HCT116 (cell line): ENCODE measurements at regions not wholly inside any gene's neighbourhood (a gene's known extent, or its start where the extent isn't known, plus 50 kb on each side); places are given as distances from the start of the nearest gene placed in this dataset.

Experiments
- ATAC-seq: fragments of 200-7000 bp; cut with Tn5 transposase; 2 replicates; pipeline ENCODE4 v1.9.1; 2020; ENCODE audit warnings: mild to moderate bottlenecking, moderate library complexity
- BruUV-seq: library from RNA; stranded (reverse); fragments of 400-500 nt; replicated peaks from 2 replicates; lab custom pipeline; 2021; lab: Mats Ljungman, UMichigan
- CTCF ChIA-PET: fragments of 300-600 bp; sonication (Branson Sonifier 250); formaldehyde crosslinking; loops from one replicate; lab custom pipeline; 2021; ENCODE audit warnings: antibody characterized with exemption; lab: Charles Lee
- POLR2A ChIA-PET: fragments of 300-600, 350-600 bp; sonication (Branson Sonifier 250); formaldehyde crosslinking; loops from one replicate; lab custom pipeline; 2021; ENCODE audit warnings: antibody characterized with exemption; lab: Charles Lee
- RAD21 ChIA-PET, 2 experiments: fragments of 300-600 bp; sonication (Branson Sonifier 250); formaldehyde crosslinking; loops; one replicate each; lab custom pipeline; 2023; ENCODE audit warnings: low total read pairs in 2 of 2; ENCODE audit not compliant: uncharacterized antibody in 2 of 2, unreplicated experiment in 2 of 2, low non-redundant PET in 1 of 2; lab: Charles Lee
- DNase-seq: peaks from one replicate; pipeline ENCODE4 v3.0.0-alpha.2; 2010; ENCODE audit warnings: low read depth, low spot score
- H2AFZ ChIP-seq: fragments of 200-600 bp; shearing (Covaris generic), sonication (generic); 2 replicates; pipeline ENCODE4 v1.6.1; 2017; ENCODE audit warnings: low read depth, mixed run types, mixed read lengths, antibody characterized with exemption, low read length; ENCODE audit not compliant: poor library complexity, severe bottlenecking
- H3K27ac ChIP-seq: 2 replicates; pipeline ENCODE4 v1.5.1; 2012; ENCODE audit warnings: low read depth, low read length
- H3K27me3 ChIP-seq: fragments of 200-600 bp; sonication (generic); 2 replicates; pipeline ENCODE4 v1.6.1; 2016; ENCODE audit warnings: mixed run types, low read length, mixed read lengths; ENCODE audit not compliant: insufficient read depth
- H3K36me3 ChIP-seq, 2 experiments: fragments of 200-500 bp in 1 of 2; fragments of 200-600 bp in 1 of 2; sonication (Bioruptor generic) in 1 of 2; sonication (generic) in 1 of 2; 2 replicates each; pipeline versions ENCODE4 v1.5.1 to v1.6.1; 2014 to 2016; ENCODE audit warnings: low read length in 2 of 2, inconsistent platforms in 1 of 2, mixed read lengths in 1 of 2, mixed run types in 1 of 2; ENCODE audit not compliant: insufficient read depth in 2 of 2, control insufficient read depth in 1 of 2
- H3K4me1 ChIP-seq, 2 experiments: fragments of 200-600 bp in 1 of 2; sonication (generic) in 1 of 2; 2 replicates each; pipeline versions ENCODE4 v1.5.1 to v1.6.1; 2012 to 2017; ENCODE audit warnings: low read length in 2 of 2, inconsistent platforms in 1 of 2, mild to moderate bottlenecking in 1 of 2, mixed read lengths in 1 of 2, mixed run types in 1 of 2, moderate library complexity in 1 of 2; ENCODE audit not compliant: insufficient read depth in 2 of 2, control insufficient read depth in 1 of 2
- H3K4me2 ChIP-seq: fragments of 200-600 bp; sonication (generic); 2 replicates; pipeline ENCODE4 v1.6.1; 2017; ENCODE audit warnings: mixed run types, low read length, mixed read lengths
- H3K4me3 ChIP-seq, 2 experiments: fragments of 200-600 bp in 1 of 2; sonication (generic) in 1 of 2; replicated peaks in 1 of 2; 2 replicates each; pipeline ENCODE4 v1.5.1; 2011 to 2016; ENCODE audit warnings: low read length in 2 of 2, control low read depth in 1 of 2, low read depth in 1 of 2, mild to moderate bottlenecking in 1 of 2, mixed read lengths in 1 of 2, mixed run types in 1 of 2
- H3K79me2 ChIP-seq: fragments of 200-600 bp; sonication (generic); 2 replicates; pipeline ENCODE4 v1.6.1; 2017; ENCODE audit warnings: mild to moderate bottlenecking, mixed run types, low read length, moderate library complexity, mixed read lengths; ENCODE audit not compliant: insufficient read depth
- H3K9ac ChIP-seq: fragments of 200-600 bp; sonication (generic); 2 replicates; pipeline ENCODE4 v1.6.1; 2016; ENCODE audit warnings: low read length, mixed read lengths
- H3K9me2 ChIP-seq: fragments of 200-600 bp; sonication (generic), shearing (Covaris generic); 2 replicates; pipeline ENCODE4 v1.6.1; 2017; ENCODE audit warnings: mixed run types, mild to moderate bottlenecking, moderate library complexity; ENCODE audit not compliant: insufficient read depth
- H3K9me3 ChIP-seq, 2 experiments: fragments of 200-500 bp in 1 of 2; fragments of 200-600 bp in 1 of 2; sonication (Bioruptor generic) in 1 of 2; sonication (generic) in 1 of 2; 2 replicates each; pipeline ENCODE4 v1.6.1; 2014 to 2017; ENCODE audit warnings: low read length in 2 of 2, mixed read lengths in 2 of 2, inconsistent platforms in 1 of 2, low read depth in 1 of 2, mild to moderate bottlenecking in 1 of 2, mixed run types in 1 of 2, moderate library complexity in 1 of 2; ENCODE audit not compliant: control insufficient read depth in 1 of 2, insufficient read depth in 1 of 2
- H4K20me1 ChIP-seq: fragments of 200-600 bp; sonication (generic), shearing (Covaris generic); 2 replicates; pipeline ENCODE4 v1.6.1; 2017; ENCODE audit warnings: mixed run types, mild to moderate bottlenecking, moderate library complexity; ENCODE audit not compliant: insufficient read depth
- CBX3 ChIP-seq: IDR thresholded peaks from 2 replicates; pipeline ENCODE4 v1.6.1; 2012; ENCODE audit warnings: low read depth
- EGR1 ChIP-seq: IDR thresholded peaks from 2 replicates; pipeline ENCODE4 v1.6.1; 2012; ENCODE audit warnings: low read depth
- ELF1 ChIP-seq: IDR thresholded peaks from 2 replicates; pipeline ENCODE4 v1.6.1; 2012; ENCODE audit warnings: low read depth, borderline replicate concordance
- EZH2 ChIP-seq: fragments of 200-600 bp; sonication (generic); IDR thresholded peaks from 2 replicates; pipeline ENCODE4 v1.6.1; 2017; ENCODE audit warnings: antibody characterized with exemption, mixed run types
- EZH2phosphoT487 ChIP-seq: fragments of 200-600 bp; IDR thresholded peaks from 2 replicates; pipeline ENCODE4 v1.6.1; 2018; ENCODE audit warnings: antibody characterized with exemption, borderline replicate concordance
- JUND ChIP-seq: IDR thresholded peaks from 2 replicates; pipeline ENCODE4 v1.6.1; 2012
- POLR2A ChIP-seq: IDR thresholded peaks from 2 replicates; pipeline ENCODE4 v1.7.0; 2011; ENCODE audit warnings: borderline replicate concordance; ENCODE audit not compliant: insufficient read depth, insufficient read length; ENCODE audit errors: extremely low read depth
- POLR2AphosphoS5 ChIP-seq: IDR thresholded peaks from 2 replicates; pipeline ENCODE4 v1.6.1; 2011; ENCODE audit warnings: mild to moderate bottlenecking, low read depth, low read length, moderate library complexity
- RAD21 ChIP-seq: IDR thresholded peaks from 2 replicates; pipeline ENCODE4 v1.6.1; 2012; ENCODE audit warnings: low read depth, mild to moderate bottlenecking
- SIN3A ChIP-seq: IDR thresholded peaks from 2 replicates; pipeline ENCODE4 v1.6.1; 2012; ENCODE audit warnings: low read depth
- SP1 ChIP-seq: IDR thresholded peaks from 2 replicates; pipeline ENCODE4 v1.6.1; 2012; ENCODE audit warnings: low read depth
- SRF ChIP-seq: IDR thresholded peaks from 2 replicates; pipeline ENCODE4 v1.6.1; 2012; ENCODE audit warnings: low read depth
- TCF7L2 ChIP-seq: IDR thresholded peaks from 2 replicates; pipeline ENCODE4 v1.7.0; 2011; ENCODE audit warnings: borderline replicate concordance, inconsistent platforms; ENCODE audit not compliant: insufficient read depth, insufficient read length; ENCODE audit errors: extremely low read depth
- YY1 ChIP-seq: IDR thresholded peaks from 2 replicates; pipeline ENCODE4 v1.6.1; 2011; ENCODE audit warnings: low read length, low read depth, moderate library complexity, mild to moderate bottlenecking; ENCODE audit not compliant: insufficient replicate concordance; ENCODE audit errors: extremely low read depth
- ZFX ChIP-seq: fragments of 450-650 bp; IDR thresholded peaks from 2 replicates; pipeline ENCODE4 v1.6.1; 2017
- ZNF274 ChIP-seq: fragments of 200-500 bp; sonication (Bioruptor generic); IDR thresholded peaks from 2 replicates; pipeline ENCODE4 v1.6.1; 2014; ENCODE audit warnings: mild to moderate bottlenecking, low read depth, low read length, inconsistent platforms
- intact Hi-C: fragments of 100-400 bp; cut with micrococcal nuclease; formaldehyde crosslinking; loops from 2 replicates; pipeline ENCODE4 v1.10.0; 2022
- TF ChIP-seq, protein P1 (sequence below), 3 experiments: fragments of 200-600 bp in 1 of 3; sonication (generic) in 1 of 3; IDR thresholded peaks in 2 of 3; conservative IDR thresholded peaks in 1 of 3; 2 replicates each; pipeline ENCODE4 v1.5.1; 2012 to 2017; ENCODE audit warnings: low read depth in 2 of 3, low read length in 2 of 3, antibody characterized with exemption in 1 of 3, borderline replicate concordance in 1 of 3, control low read depth in 1 of 3, mild to moderate bottlenecking in 1 of 3, mixed read lengths in 1 of 3, mixed run types in 1 of 3, moderate library complexity in 1 of 3; ENCODE audit not compliant: insufficient read depth in 1 of 3
- TF ChIP-seq, protein P2 (sequence below): IDR thresholded peaks from 2 replicates; pipeline ENCODE4 v1.6.1; 2012; ENCODE audit warnings: low read depth
- TF ChIP-seq, protein P3 (sequence below): IDR thresholded peaks from 2 replicates; pipeline ENCODE4 v1.6.1; 2012

DNA sequence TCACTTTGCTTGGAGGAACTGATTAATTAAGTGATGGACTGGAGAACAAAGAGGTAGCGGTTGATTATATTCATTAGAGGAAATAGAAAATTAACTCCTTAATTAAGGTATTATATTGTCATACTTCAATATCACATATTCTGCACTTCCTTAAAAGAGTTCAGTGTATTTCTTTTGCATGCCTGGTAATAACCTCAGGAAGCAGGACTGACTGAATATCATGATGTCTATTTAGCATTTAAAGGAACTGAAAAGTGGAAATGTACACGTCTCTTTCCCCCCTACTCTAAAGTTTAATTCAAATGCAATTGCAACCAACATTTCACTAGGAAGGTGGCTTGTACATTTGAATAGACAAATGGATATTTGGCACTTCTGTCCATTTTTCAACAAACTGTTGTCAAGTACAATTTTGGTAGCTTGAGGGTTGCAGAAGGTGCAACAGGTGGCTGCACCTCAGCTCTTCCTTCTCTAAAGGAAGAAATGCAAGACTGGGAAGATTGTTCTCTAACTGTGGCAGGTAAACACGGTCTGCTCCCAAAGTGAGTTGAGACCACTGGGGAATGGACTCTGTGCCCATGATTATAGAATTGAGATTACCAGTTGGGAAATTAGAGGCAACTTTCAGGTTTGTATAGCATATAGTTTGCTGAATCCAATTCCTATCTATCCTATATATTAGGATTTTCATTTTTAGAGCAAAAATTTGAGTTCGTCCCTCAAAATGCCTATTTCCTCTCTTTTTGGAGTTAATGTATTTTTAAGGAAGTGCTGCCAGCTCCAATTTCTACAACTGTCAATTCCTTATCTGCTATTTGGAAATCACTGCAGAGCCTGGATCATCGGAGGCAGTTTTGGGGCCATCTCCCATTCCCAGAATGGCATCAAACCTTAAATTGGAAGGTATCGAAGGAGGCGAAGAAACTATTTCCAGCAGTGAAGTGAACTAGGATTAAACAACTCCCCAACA, 98.9 kb upstream of the TAF11L2 start:
- no peaks in the 10 kb centered on the region for H3K79me2 ChIP-seq
- ChIA-PET POLR2A (no interaction called here), RAD21 (no interaction called here), CTCF (no interaction called here)
- no peak overlapping the region for H3K4me2 ChIP-seq
- H4K20me1 ChIP-seq = no peaks in the 10 kb centered on the region
- no peak overlapping the region for H2AFZ ChIP-seq
- no peaks in the 10 kb centered on the region for H3K4me1 ChIP-seq
- no peak overlapping the region for H3K27ac ChIP-seq
- no peaks in the 10 kb centered on the region for H3K27me3 ChIP-seq
- DNase-seq (no peak), ATAC-seq (no peak)
- no peak overlapping the region for H3K9ac ChIP-seq
- intact Hi-C loops = no loop called here
- no peaks in the 10 kb centered on the region for H3K36me3 ChIP-seq
- no peak overlapping the region for H3K4me3 ChIP-seq
- H3K9me2 ChIP-seq = no peaks in the 10 kb centered on the region
- H3K9me3 ChIP-seq = peaks cover 0 to 3% of the 10 kb centered on the region in 2 experiments; a peak in 1 of 4 replicates
- no TSS peak for BruUV-seq
- TF ChIP-seq POLR2A (no peak), YY1 (no peak), POLR2AphosphoS5 (no peak), SP1 (no peak), ZNF274 (no peak), EZH2 (no peak), RAD21 (no peak), JUND (no peak), SRF (no peak), CBX3 (no peak), SIN3A (no peak), EZH2phosphoT487 (no peak), ZFX (no peak), ELF1 (no peak), TCF7L2 (no peak), EGR1 (no peak)
- TF ChIP-seq, protein P1, sequence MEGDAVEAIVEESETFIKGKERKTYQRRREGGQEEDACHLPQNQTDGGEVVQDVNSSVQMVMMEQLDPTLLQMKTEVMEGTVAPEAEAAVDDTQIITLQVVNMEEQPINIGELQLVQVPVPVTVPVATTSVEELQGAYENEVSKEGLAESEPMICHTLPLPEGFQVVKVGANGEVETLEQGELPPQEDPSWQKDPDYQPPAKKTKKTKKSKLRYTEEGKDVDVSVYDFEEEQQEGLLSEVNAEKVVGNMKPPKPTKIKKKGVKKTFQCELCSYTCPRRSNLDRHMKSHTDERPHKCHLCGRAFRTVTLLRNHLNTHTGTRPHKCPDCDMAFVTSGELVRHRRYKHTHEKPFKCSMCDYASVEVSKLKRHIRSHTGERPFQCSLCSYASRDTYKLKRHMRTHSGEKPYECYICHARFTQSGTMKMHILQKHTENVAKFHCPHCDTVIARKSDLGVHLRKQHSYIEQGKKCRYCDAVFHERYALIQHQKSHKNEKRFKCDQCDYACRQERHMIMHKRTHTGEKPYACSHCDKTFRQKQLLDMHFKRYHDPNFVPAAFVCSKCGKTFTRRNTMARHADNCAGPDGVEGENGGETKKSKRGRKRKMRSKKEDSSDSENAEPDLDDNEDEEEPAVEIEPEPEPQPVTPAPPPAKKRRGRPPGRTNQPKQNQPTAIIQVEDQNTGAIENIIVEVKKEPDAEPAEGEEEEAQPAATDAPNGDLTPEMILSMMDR (IDR thresholded peaks at IDR 0.05 in 2 of 3, conservative IDR thresholded peaks at IDR 0.05 in 1 of 3; ENCODE audit: borderline replicate concordance in 1 of 3, insufficient read depth in 1 of 3, low read depth in 2 of 3, low read length in 2 of 3) = no peak
- TF ChIP-seq, protein P2, sequence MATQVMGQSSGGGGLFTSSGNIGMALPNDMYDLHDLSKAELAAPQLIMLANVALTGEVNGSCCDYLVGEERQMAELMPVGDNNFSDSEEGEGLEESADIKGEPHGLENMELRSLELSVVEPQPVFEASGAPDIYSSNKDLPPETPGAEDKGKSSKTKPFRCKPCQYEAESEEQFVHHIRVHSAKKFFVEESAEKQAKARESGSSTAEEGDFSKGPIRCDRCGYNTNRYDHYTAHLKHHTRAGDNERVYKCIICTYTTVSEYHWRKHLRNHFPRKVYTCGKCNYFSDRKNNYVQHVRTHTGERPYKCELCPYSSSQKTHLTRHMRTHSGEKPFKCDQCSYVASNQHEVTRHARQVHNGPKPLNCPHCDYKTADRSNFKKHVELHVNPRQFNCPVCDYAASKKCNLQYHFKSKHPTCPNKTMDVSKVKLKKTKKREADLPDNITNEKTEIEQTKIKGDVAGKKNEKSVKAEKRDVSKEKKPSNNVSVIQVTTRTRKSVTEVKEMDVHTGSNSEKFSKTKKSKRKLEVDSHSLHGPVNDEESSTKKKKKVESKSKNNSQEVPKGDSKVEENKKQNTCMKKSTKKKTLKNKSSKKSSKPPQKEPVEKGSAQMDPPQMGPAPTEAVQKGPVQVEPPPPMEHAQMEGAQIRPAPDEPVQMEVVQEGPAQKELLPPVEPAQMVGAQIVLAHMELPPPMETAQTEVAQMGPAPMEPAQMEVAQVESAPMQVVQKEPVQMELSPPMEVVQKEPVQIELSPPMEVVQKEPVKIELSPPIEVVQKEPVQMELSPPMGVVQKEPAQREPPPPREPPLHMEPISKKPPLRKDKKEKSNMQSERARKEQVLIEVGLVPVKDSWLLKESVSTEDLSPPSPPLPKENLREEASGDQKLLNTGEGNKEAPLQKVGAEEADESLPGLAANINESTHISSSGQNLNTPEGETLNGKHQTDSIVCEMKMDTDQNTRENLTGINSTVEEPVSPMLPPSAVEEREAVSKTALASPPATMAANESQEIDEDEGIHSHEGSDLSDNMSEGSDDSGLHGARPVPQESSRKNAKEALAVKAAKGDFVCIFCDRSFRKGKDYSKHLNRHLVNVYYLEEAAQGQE = no peak
- TF ChIP-seq, protein P3, sequence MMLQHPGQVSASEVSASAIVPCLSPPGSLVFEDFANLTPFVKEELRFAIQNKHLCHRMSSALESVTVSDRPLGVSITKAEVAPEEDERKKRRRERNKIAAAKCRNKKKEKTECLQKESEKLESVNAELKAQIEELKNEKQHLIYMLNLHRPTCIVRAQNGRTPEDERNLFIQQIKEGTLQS = no peak
